Calu3 (cell line): ENCODE measurements at regions not wholly inside any gene's neighbourhood (a gene's known extent, or its start where the extent isn't known, plus 50 kb on each side); places are given as distances from the start of the nearest gene placed in this dataset.

Experiments
- BruUV-seq: library from RNA; stranded (reverse); fragments of 400-500 nt; replicated peaks from 2 replicates; lab custom pipeline; 2021; lab: Mats Ljungman, UMichigan
- CTCF ChIA-PET: fragments of 300-600 bp; sonication (Branson Sonifier 250); formaldehyde crosslinking; loops from one replicate; lab custom pipeline; 2022; ENCODE audit warnings: antibody characterized with exemption; lab: Charles Lee
- DNase-seq: peaks from one replicate; pipeline ENCODE4 v3.0.0; 2022
- H3K27ac Mint-ChIP-seq: one replicate; pipeline ENCODE4 v1.8.0; 2022; ENCODE audit warnings: mixed read lengths; ENCODE audit not compliant: unreplicated experiment
- H3K27me3 Mint-ChIP-seq: one replicate; pipeline ENCODE4 v1.8.0; 2022; ENCODE audit warnings: mixed read lengths; ENCODE audit not compliant: unreplicated experiment
- H3K36me3 Mint-ChIP-seq: one replicate; pipeline ENCODE4 v1.8.0; 2022; ENCODE audit warnings: mild to moderate bottlenecking, moderate library complexity, mixed read lengths; ENCODE audit not compliant: insufficient read depth, unreplicated experiment
- H3K4me1 Mint-ChIP-seq: one replicate; pipeline ENCODE4 v1.8.0; 2022; ENCODE audit warnings: mild to moderate bottlenecking, low read depth, mixed read lengths; ENCODE audit not compliant: unreplicated experiment
- H3K4me3 Mint-ChIP-seq: one replicate; pipeline ENCODE4 v1.8.0; 2022; ENCODE audit warnings: mild to moderate bottlenecking, low read depth, moderate library complexity, mixed read lengths; ENCODE audit not compliant: unreplicated experiment
- H3K9me3 Mint-ChIP-seq: one replicate; pipeline ENCODE4 v1.8.0; 2022; ENCODE audit warnings: low read depth, mixed read lengths; ENCODE audit not compliant: unreplicated experiment
- intact Hi-C: fragments of 100-400 bp; cut with micrococcal nuclease; formaldehyde crosslinking; loops from one replicate; pipeline ENCODE4 v1.10.0; 2022; ENCODE audit not compliant: unreplicated experiment
- TF ChIP-seq, protein P1 (sequence below): fragments of 200-600 bp; IDR thresholded peaks from one replicate; pipeline ENCODE4 v1.8.0; 2022; ENCODE audit warnings: antibody characterized with exemption; ENCODE audit not compliant: unreplicated experiment

GRCh38 chr22:48715511-48715910 is 1112.2 kb downstream of the BRD1 start:
- Mint-ChIP-seq H3K27ac (no peak overlapping the region), H3K27me3 (no peaks in the 10 kb centered on the region), H3K4me3 (no peak overlapping the region), H3K4me1 (no peaks in the 10 kb centered on the region), H3K9me3 (peaks cover 19% of the 10 kb centered on the region), H3K36me3 (peaks cover 5% of the 10 kb centered on the region)
- TF ChIP-seq, protein P1, sequence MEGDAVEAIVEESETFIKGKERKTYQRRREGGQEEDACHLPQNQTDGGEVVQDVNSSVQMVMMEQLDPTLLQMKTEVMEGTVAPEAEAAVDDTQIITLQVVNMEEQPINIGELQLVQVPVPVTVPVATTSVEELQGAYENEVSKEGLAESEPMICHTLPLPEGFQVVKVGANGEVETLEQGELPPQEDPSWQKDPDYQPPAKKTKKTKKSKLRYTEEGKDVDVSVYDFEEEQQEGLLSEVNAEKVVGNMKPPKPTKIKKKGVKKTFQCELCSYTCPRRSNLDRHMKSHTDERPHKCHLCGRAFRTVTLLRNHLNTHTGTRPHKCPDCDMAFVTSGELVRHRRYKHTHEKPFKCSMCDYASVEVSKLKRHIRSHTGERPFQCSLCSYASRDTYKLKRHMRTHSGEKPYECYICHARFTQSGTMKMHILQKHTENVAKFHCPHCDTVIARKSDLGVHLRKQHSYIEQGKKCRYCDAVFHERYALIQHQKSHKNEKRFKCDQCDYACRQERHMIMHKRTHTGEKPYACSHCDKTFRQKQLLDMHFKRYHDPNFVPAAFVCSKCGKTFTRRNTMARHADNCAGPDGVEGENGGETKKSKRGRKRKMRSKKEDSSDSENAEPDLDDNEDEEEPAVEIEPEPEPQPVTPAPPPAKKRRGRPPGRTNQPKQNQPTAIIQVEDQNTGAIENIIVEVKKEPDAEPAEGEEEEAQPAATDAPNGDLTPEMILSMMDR = no peak
- intact Hi-C loops = no loop called here
- CTCF ChIA-PET = interaction anchor here (0.6 kb wide), 1 partner anchor 272 kb away, joined by 5 read pairs; no protein-coding TSS in a partner anchor
- no TSS peak for BruUV-seq
- no peak for DNase-seq

DNA sequence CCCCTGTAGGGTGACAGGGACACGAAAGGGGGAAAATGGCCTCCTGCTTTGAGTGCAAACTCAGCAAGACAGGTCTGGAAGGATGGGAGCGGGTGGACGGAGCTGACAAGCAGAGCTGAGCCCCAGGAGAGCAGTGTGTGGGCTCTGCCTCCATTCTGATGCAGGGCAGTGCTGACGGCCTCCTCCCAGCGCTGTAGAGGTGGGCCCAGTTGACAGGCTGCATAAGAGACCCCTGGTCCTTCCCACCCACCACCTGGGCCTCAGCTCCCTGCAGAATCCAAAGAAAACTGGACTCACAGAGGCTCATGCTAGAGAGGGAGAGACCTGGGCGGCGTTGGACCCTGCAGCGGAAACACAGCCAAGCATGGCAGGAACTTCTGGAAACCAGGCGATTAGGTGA is 1113.4 kb downstream of the BRD1 start:
- Mint-ChIP-seq H3K36me3 (peaks cover 5% of the 10 kb centered on the region), H3K27ac (no peak overlapping the region), H3K4me1 (no peaks in the 10 kb centered on the region), H3K4me3 (no peak overlapping the region), H3K9me3 (peaks cover 21% of the 10 kb centered on the region), H3K27me3 (no peaks in the 10 kb centered on the region)
- no TSS peak for BruUV-seq
- no peak for DNase-seq
- TF ChIP-seq, protein P1 = no peak
- CTCF ChIA-PET = no interaction called here
- intact Hi-C loops = no loop called here

DNA sequence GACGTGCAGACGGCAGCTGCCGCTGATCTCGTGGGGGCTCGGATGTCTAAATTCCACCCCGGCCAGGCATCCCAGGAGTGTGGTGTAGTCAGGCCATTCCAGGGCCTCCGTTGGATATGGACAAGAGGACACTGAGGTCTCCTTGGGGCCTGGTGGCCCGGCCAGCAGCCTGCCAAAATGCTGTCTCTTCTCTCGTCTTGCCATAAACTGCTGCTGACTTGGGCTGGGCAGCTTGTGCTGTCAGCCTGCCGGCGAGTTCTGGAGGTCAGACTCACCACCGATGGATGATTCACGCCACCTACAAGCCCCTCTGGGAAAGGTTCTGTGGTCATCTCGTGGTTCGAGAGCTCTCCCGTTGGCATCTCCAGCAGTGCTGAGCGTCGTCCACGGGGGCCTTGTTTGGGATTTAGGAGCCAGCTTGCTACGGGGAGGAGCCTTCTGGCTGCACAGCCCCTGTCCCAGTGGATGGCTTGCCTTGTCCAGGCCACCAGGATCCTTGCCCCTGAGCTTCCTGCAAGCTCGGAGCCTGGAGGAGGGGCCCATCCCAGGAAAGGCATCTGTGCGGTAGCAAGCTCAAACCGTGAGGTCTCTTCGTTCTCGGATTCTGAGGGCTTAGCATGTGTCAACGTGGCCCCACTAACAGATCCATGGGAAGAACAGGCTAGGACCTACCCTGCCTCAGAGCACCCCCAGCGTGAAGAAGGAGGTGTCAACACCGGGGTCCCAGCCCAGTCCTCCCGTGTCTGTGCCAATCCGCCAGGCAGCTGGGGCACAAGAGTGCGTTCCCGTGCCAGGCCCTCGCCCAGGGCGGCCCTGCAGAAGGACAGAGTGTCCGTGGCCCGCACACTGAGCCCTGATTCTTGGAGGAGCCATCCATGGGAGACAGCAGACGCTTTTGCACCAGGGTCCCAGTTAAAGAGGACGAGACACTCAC is 1114.1 kb downstream of the BRD1 start:
- TF ChIP-seq, protein P1 = no peak
- CTCF ChIA-PET = no interaction called here
- no TSS peak for BruUV-seq
- H3K36me3 Mint-ChIP-seq = peaks cover under 1% of the 10 kb centered on the region
- intact Hi-C loops = no loop called here
- peaks cover 21% of the 10 kb centered on the region for H3K9me3 Mint-ChIP-seq
- no peak overlapping the region for H3K27ac Mint-ChIP-seq
- H3K4me1 Mint-ChIP-seq = no peaks in the 10 kb centered on the region
- no peaks in the 10 kb centered on the region for H3K27me3 Mint-ChIP-seq
- DNase-seq = no peak
- no peak overlapping the region for H3K4me3 Mint-ChIP-seq

GRCh38 chr22:48712558-48713271 is 1115.0 kb downstream of the BRD1 start:
- TF ChIP-seq, protein P1 = no peak
- no peaks in the 10 kb centered on the region for H3K27me3 Mint-ChIP-seq
- H3K36me3 Mint-ChIP-seq = no peaks in the 10 kb centered on the region
- no peak overlapping the region for H3K4me3 Mint-ChIP-seq
- no TSS peak for BruUV-seq
- CTCF ChIA-PET = no interaction called here
- no peak for DNase-seq
- intact Hi-C loops = no loop called here
- no peaks in the 10 kb centered on the region for H3K4me1 Mint-ChIP-seq
- H3K9me3 Mint-ChIP-seq = peaks cover 21% of the 10 kb centered on the region
- no peak overlapping the region for H3K27ac Mint-ChIP-seq
